Astrocyte (in vitro differentiated cells and primary cell): ENCODE measurements at regions not wholly inside any gene's neighbourhood (a gene's known extent, or its start where the extent isn't known, plus 50 kb on each side); places are given as distances from the start of the nearest gene placed in this dataset.

ENCODE experiments used
- DNase-seq: peaks from one replicate; pipeline ENCODE4 v3.0.0-alpha.2; 2010; ENCODE audit warnings: low read depth
- FAIRE-seq: peaks from 2 replicates; lab custom pipeline; 2011; peaks lifted over from hg19 to GRCh38; lab: Jason Lieb, UNC
- H2AFZ ChIP-seq: 2 replicates; pipeline ENCODE4 v1.6.0; 2012; ENCODE audit warnings: low read depth, low read length, inconsistent platforms
- H3K27ac ChIP-seq: 2 replicates; pipeline ENCODE4 v1.5.1; 2011; ENCODE audit warnings: low read depth, low read length, inconsistent platforms
- H3K27me3 ChIP-seq: 2 replicates; pipeline ENCODE4 v1.6.0; 2011; ENCODE audit warnings: low read length, inconsistent platforms; ENCODE audit not compliant: insufficient read depth
- H3K36me3 ChIP-seq: 2 replicates; pipeline ENCODE4 v1.5.1; 2011; ENCODE audit warnings: low read length, inconsistent platforms; ENCODE audit not compliant: insufficient read depth
- H3K4me1 ChIP-seq: 2 replicates; pipeline ENCODE4 v1.5.1; 2011; ENCODE audit warnings: low read length, inconsistent platforms; ENCODE audit not compliant: insufficient read depth
- H3K4me2 ChIP-seq: 2 replicates; pipeline ENCODE4 v1.6.0; 2012; ENCODE audit warnings: low read length, inconsistent platforms
- H3K4me3 ChIP-seq: 2 replicates; pipeline ENCODE4 v1.5.1; 2011; ENCODE audit warnings: low read depth, mild to moderate bottlenecking, low read length, inconsistent platforms; ENCODE audit not compliant: insufficient read depth
- H3K79me2 ChIP-seq: 2 replicates; pipeline ENCODE4 v1.6.0; 2012; ENCODE audit warnings: mild to moderate bottlenecking, low read length, inconsistent platforms; ENCODE audit not compliant: insufficient read depth
- H3K9ac ChIP-seq: 2 replicates; pipeline ENCODE4 v1.6.0; 2012; ENCODE audit warnings: mild to moderate bottlenecking, low read length, inconsistent platforms
- H3K9me3 ChIP-seq: 2 replicates; pipeline ENCODE4 v1.5.1; 2012; ENCODE audit warnings: low read depth, mild to moderate bottlenecking, low read length, inconsistent platforms; ENCODE audit not compliant: insufficient read depth
- H4K20me1 ChIP-seq: 2 replicates; pipeline ENCODE4 v1.6.0; 2012; ENCODE audit warnings: low read length, inconsistent platforms; ENCODE audit not compliant: insufficient read depth
- H3K27ac Mint-ChIP-seq: one replicate; pipeline ENCODE4 v1.8.0; 2021; ENCODE audit warnings: mild to moderate bottlenecking, mixed read lengths; ENCODE audit not compliant: unreplicated experiment
- H3K27me3 Mint-ChIP-seq: one replicate; pipeline ENCODE4 v1.8.0; 2021; ENCODE audit warnings: low read depth, mixed read lengths; ENCODE audit not compliant: unreplicated experiment
- H3K36me3 Mint-ChIP-seq: one replicate; pipeline ENCODE4 v1.8.0; 2021; ENCODE audit warnings: low read depth, mixed read lengths; ENCODE audit not compliant: unreplicated experiment
- H3K4me1 Mint-ChIP-seq: one replicate; pipeline ENCODE4 v1.8.0; 2021; ENCODE audit warnings: low read depth, mixed read lengths; ENCODE audit not compliant: unreplicated experiment
- H3K4me3 Mint-ChIP-seq: one replicate; pipeline ENCODE4 v1.8.0; 2021; ENCODE audit warnings: mild to moderate bottlenecking, moderate library complexity, mixed read lengths; ENCODE audit not compliant: unreplicated experiment
- H3K9me3 Mint-ChIP-seq: one replicate; pipeline ENCODE4 v1.8.0; 2021; ENCODE audit warnings: mild to moderate bottlenecking, mixed read lengths; ENCODE audit not compliant: unreplicated experiment
- EZH2 ChIP-seq: IDR thresholded peaks from 2 replicates; pipeline ENCODE4 v1.6.1; 2012; ENCODE audit warnings: mild to moderate bottlenecking, low read length, inconsistent platforms; ENCODE audit not compliant: insufficient read depth
- TF ChIP-seq, protein P1 (sequence below): IDR thresholded peaks from 2 replicates; pipeline ENCODE4 v1.5.1; 2011; ENCODE audit warnings: low read depth, mild to moderate bottlenecking, inconsistent platforms, low read length, moderate library complexity; ENCODE audit not compliant: insufficient read depth

DNA sequence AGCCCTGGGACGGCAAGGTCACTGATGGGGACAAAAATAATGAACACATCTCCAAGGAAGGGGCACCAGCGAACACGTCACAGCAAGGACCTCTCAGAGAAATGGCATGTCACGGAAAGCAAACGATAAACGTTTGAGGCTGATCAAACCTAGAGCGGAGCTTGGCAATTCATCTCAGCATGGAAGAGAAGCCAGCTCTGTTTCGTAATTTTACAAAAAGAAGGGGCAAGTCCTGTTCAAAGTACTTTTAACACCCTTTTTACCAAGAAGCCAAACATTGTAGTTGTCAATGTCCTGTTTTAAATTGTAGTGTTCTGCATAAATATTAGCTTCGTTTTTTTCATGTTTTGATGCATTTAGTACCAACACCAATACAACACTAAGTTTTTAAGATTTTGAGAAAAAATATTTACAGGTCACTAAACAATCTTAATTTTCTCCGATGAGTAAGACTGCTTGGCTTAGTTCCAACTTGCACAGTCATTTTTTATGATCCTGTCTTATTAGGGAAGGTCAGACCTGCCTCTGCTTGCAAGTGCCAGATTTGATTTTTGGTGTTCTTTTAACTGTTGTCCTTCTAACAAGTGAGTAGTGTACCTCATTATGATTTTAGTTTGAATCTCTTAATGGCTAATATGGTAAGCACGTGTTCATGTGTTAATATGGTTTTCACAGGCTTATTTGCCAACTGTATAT lies 818.5 kb upstream of the SALL3 start:
- Mint-ChIP-seq H3K36me3 (no peaks in the 10 kb centered on the region), H3K9me3 (peaks cover 9% of the 10 kb centered on the region)

GRCh38 chr18:78165525-78165924 lies 814.1 kb upstream of the SALL3 start:
- no peaks in the 10 kb centered on the region for H3K79me2 ChIP-seq
- Mint-ChIP-seq H3K4me3 (no peak overlapping the region), H3K4me1 (no peaks in the 10 kb centered on the region), H3K36me3 (no peaks in the 10 kb centered on the region), H3K27ac (no peak overlapping the region), H3K9me3 (peaks cover 13% of the 10 kb centered on the region), H3K27me3 (no peaks in the 10 kb centered on the region)
- no peaks in the 10 kb centered on the region for H3K27me3 ChIP-seq
- FAIRE-seq (no peak), DNase-seq (no peak)
- H2AFZ ChIP-seq = no peak overlapping the region
- H3K9ac ChIP-seq = no peak overlapping the region
- peaks cover 3% of the 10 kb centered on the region for H3K9me3 ChIP-seq
- no peak for TF ChIP-seq EZH2
- TF ChIP-seq, protein P1, sequence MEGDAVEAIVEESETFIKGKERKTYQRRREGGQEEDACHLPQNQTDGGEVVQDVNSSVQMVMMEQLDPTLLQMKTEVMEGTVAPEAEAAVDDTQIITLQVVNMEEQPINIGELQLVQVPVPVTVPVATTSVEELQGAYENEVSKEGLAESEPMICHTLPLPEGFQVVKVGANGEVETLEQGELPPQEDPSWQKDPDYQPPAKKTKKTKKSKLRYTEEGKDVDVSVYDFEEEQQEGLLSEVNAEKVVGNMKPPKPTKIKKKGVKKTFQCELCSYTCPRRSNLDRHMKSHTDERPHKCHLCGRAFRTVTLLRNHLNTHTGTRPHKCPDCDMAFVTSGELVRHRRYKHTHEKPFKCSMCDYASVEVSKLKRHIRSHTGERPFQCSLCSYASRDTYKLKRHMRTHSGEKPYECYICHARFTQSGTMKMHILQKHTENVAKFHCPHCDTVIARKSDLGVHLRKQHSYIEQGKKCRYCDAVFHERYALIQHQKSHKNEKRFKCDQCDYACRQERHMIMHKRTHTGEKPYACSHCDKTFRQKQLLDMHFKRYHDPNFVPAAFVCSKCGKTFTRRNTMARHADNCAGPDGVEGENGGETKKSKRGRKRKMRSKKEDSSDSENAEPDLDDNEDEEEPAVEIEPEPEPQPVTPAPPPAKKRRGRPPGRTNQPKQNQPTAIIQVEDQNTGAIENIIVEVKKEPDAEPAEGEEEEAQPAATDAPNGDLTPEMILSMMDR = no peak
- no peak overlapping the region for H3K4me2 ChIP-seq
- H3K27ac ChIP-seq = no peak overlapping the region
- H4K20me1 ChIP-seq = no peaks in the 10 kb centered on the region
- H3K4me3 ChIP-seq = no peak overlapping the region
- no peaks in the 10 kb centered on the region for H3K4me1 ChIP-seq
- no peaks in the 10 kb centered on the region for H3K36me3 ChIP-seq

More for the DNA sequence above, 818.5 kb upstream of the SALL3 start:
- H3K79me2 ChIP-seq = no peaks in the 10 kb centered on the region
- H3K4me3 Mint-ChIP-seq = no peak overlapping the region
- no peak for TF ChIP-seq EZH2
- TF ChIP-seq, protein P1 = no peak
- FAIRE-seq (no peak), DNase-seq (no peak)
- no peaks in the 10 kb centered on the region for H3K36me3 ChIP-seq
- no peaks in the 10 kb centered on the region for H3K9me3 ChIP-seq
- no peak overlapping the region for H2AFZ ChIP-seq
- H3K27ac Mint-ChIP-seq = no peak overlapping the region
- H3K27me3 Mint-ChIP-seq = no peaks in the 10 kb centered on the region
- H3K9ac ChIP-seq = no peak overlapping the region
- H3K4me1 Mint-ChIP-seq = no peaks in the 10 kb centered on the region
- H3K27ac ChIP-seq = no peak overlapping the region
- H3K4me3 ChIP-seq = no peak overlapping the region
- no peak overlapping the region for H3K4me2 ChIP-seq
- no peaks in the 10 kb centered on the region for H4K20me1 ChIP-seq
- H3K27me3 ChIP-seq = no peaks in the 10 kb centered on the region
- H3K4me1 ChIP-seq = no peaks in the 10 kb centered on the region

DNA sequence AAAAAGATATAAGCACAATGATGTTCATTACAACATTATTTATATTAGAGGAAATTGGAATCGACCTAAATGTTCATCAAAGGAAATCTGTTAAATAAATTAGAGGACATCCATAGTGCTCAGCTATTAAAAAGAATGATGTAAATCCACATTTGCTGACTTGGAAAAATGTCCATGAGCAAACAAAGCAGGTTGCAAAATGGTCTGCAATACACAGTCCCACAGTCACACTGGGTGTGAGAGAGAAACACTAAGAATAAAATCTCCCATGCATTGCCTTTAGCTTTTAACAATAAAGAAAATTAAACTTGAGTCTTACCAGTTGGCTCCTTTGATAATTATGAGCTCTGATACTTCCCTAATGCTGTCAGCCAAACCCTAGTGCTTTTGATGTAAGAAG lies 811.1 kb upstream of the SALL3 start:
- no peaks in the 10 kb centered on the region for H3K27me3 ChIP-seq
- H3K36me3 ChIP-seq = no peaks in the 10 kb centered on the region
- no peaks in the 10 kb centered on the region for H3K27me3 Mint-ChIP-seq
- H3K36me3 Mint-ChIP-seq = no peaks in the 10 kb centered on the region
- no peak overlapping the region for H3K4me3 Mint-ChIP-seq
- no peaks in the 10 kb centered on the region for H3K79me2 ChIP-seq
- H3K4me1 ChIP-seq = no peaks in the 10 kb centered on the region
- H3K9ac ChIP-seq = no peak overlapping the region
- no peak overlapping the region for H2AFZ ChIP-seq
- DNase-seq (no peak), FAIRE-seq (no peak)
- no peaks in the 10 kb centered on the region for H3K4me1 Mint-ChIP-seq
- H3K27ac ChIP-seq = no peak overlapping the region
- peaks cover 3% of the 10 kb centered on the region for H3K9me3 ChIP-seq
- no peak overlapping the region for H3K4me3 ChIP-seq
- H3K27ac Mint-ChIP-seq = no peak overlapping the region
- peaks cover 11% of the 10 kb centered on the region for H3K9me3 Mint-ChIP-seq
- H4K20me1 ChIP-seq = no peaks in the 10 kb centered on the region
- no peak overlapping the region for H3K4me2 ChIP-seq
- TF ChIP-seq, protein P1 = no peak
- no peak for TF ChIP-seq EZH2
